Activated CD4-positive, alpha-beta T cell treated with anti-CD3 and anti-CD28 coated beads for 4 hours (primary cell): ENCODE measurements at regions not wholly inside any gene's neighbourhood (a gene's known extent, or its start where the extent isn't known, plus 50 kb on each side); places are given as distances from the start of the nearest gene placed in this dataset.

Experiments
- DNase-seq, 2 donors: peaks; one replicate each; pipeline ENCODE4 v3.0.0-alpha.2; 2020

GRCh38 chr13:30105381-30105780, 202.0 kb downstream of the KATNAL1 start:
- no peak for DNase-seq

GRCh38 chr13:30103161-30103840, 204.1 kb downstream of the KATNAL1 start:
- no peak for DNase-seq

GRCh38 chr13:30100226-30100625, 207.1 kb downstream of the KATNAL1 start:
- DNase-seq, result no peak

GRCh38 chr13:30097701-30098100, 209.7 kb downstream of the KATNAL1 start:
- DNase-seq, result no peak

- no peak for DNase-seq
Observed at GRCh38 chr13:30097089-30097488, 210.3 kb downstream of the KATNAL1 start.

- DNase-seq, result no peak
Observed at GRCh38 chr13:30094015-30094414, 213.3 kb downstream of the KATNAL1 start.

- DNase-seq, result no peak
Observed at GRCh38 chr13:30093236-30093635, 214.1 kb downstream of the KATNAL1 start.

- no peak for DNase-seq
Observed at GRCh38 chr13:30091691-30092090, 215.7 kb downstream of the KATNAL1 start.

- DNase-seq, result no peak
Observed at GRCh38 chr13:30091035-30091434, 216.3 kb downstream of the KATNAL1 start.

GRCh38 chr13:30088312-30088855, 219.0 kb downstream of the KATNAL1 start:
- no peak for DNase-seq

- no peak for DNase-seq
Observed at GRCh38 chr13:30085087-30085486, 222.3 kb downstream of the KATNAL1 start.

GRCh38 chr13:30082391-30082790, 225.0 kb downstream of the KATNAL1 start:
- no peak for DNase-seq

GRCh38 chr13:30081331-30081730, 226.0 kb downstream of the KATNAL1 start:
- no peak for DNase-seq

- DNase-seq, result no peak
Observed at GRCh38 chr13:30079501-30079900, 227.8 kb downstream of the KATNAL1 start.

GRCh38 chr13:30078059-30078458, 227.6 kb upstream of the UBL3 start:
- no peak for DNase-seq

GRCh38 chr13:30077240-30077735, 226.9 kb upstream of the UBL3 start:
- no peak for DNase-seq

- no peak for DNase-seq
Observed at GRCh38 chr13:30074955-30075614, 224.7 kb upstream of the UBL3 start.

- DNase-seq, result no peak
Observed at GRCh38 chr13:30074431-30074830, 224.0 kb upstream of the UBL3 start.

GRCh38 chr13:30072818-30073186, 222.4 kb upstream of the UBL3 start:
- DNase-seq, result no peak

- DNase-seq, result no peak
Observed at GRCh38 chr13:30071969-30072817, 221.8 kb upstream of the UBL3 start.

- DNase-seq, result no peak
Observed at GRCh38 chr13:30065181-30065580, 214.8 kb upstream of the UBL3 start.

- DNase-seq, result no peak
Observed at GRCh38 chr13:30063892-30064291, 213.5 kb upstream of the UBL3 start.

- DNase-seq, result no peak
Observed at GRCh38 chr13:30061217-30061616, 210.8 kb upstream of the UBL3 start.
